GM12873 (cell line): ENCODE measurements at regions not wholly inside any gene's neighbourhood (a gene's known extent, or its start where the extent isn't known, plus 50 kb on each side); places are given as distances from the start of the nearest gene placed in this dataset.

ENCODE experiments used
- CTCF ChIP-seq: IDR thresholded peaks from 2 replicates; pipeline ENCODE4 v1.5.1; 2012; ENCODE audit warnings: low read depth, mild to moderate bottlenecking, moderate library complexity, low read length, control low read depth; ENCODE audit not compliant: insufficient read depth; ENCODE audit errors: missing control alignments

- no peak for TF ChIP-seq CTCF
Measured at GRCh38 chr4:181687116-181687515, 556.1 kb upstream of the TENM3 start.

DNA sequence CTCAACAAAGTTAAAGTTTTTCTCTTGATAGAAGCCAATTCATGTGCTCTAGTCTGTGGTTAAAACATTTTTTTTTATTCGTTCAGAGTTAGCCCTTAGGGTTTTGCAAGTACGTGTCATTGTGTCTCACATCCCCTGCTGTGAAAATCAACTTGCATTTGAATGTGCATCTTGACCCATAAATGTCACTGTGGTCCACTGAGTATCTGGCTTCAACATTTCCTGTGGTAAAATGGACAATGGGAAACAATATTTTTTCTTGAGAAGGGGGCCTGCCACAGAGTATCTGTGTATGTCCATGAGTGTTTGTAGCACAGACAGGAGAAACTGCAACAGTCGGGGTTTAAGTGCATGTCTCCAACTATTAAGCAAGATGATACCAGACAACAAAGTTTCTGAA is 554.8 kb upstream of the TENM3 start:
- no peak for TF ChIP-seq CTCF

- TF ChIP-seq CTCF: no peak
Measured at GRCh38 chr4:181688872-181689271, 554.3 kb upstream of the TENM3 start.

- no peak for TF ChIP-seq CTCF
Measured at GRCh38 chr4:181690498-181690897, 552.7 kb upstream of the TENM3 start.

- no peak for TF ChIP-seq CTCF
Measured at GRCh38 chr4:181692965-181693364, 550.2 kb upstream of the TENM3 start.

- no peak for TF ChIP-seq CTCF
Measured at GRCh38 chr4:181693517-181693916, 549.7 kb upstream of the TENM3 start.

- no peak for TF ChIP-seq CTCF
Measured at GRCh38 chr4:181698221-181698620, 545.0 kb upstream of the TENM3 start.
